Neural progenitor cell (in vitro differentiated cells): ENCODE measurements at regions not wholly inside any gene's neighbourhood (a gene's known extent, or its start where the extent isn't known, plus 50 kb on each side); places are given as distances from the start of the nearest gene placed in this dataset.

Source experiments
- EZH2 ChIP-seq: fragments of 200-600 bp; sonication (generic); IDR thresholded peaks from 2 replicates; pipeline ENCODE4 v1.6.1; 2017; ENCODE audit warnings: antibody characterized with exemption, mild to moderate bottlenecking, moderate library complexity
- EZH2phosphoT487 ChIP-seq: fragments of 200-600 bp; sonication (generic); IDR thresholded peaks from 2 replicates; pipeline ENCODE4 v1.6.1; 2017; ENCODE audit warnings: antibody characterized with exemption
- TF ChIP-seq, protein P1 (sequence below): fragments of 200-600 bp; sonication (generic); IDR thresholded peaks from 2 replicates; pipeline ENCODE4 v1.5.1; 2017; ENCODE audit warnings: antibody characterized with exemption, mild to moderate bottlenecking

DNA sequence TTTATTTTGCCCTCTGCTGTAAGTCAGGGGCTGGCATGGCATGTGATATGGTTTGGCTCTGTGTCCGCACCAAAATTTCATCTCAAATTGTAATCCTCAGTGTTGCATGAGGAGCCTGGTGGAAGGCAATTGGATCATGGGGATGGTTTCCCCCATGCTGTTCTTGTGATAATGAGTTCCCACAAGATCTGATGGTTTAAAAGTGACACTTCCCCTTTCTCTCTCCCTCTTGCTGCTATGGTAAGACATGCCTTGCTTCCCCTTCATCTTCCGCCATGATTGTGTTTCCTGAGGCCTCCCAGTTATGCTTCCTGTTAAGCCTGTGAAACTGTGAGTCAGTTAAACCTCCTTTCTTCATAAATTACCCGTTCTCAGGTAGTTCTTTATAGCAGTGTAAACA lies 72.0 kb upstream of the MSX1 start:
- TF ChIP-seq, protein P1, sequence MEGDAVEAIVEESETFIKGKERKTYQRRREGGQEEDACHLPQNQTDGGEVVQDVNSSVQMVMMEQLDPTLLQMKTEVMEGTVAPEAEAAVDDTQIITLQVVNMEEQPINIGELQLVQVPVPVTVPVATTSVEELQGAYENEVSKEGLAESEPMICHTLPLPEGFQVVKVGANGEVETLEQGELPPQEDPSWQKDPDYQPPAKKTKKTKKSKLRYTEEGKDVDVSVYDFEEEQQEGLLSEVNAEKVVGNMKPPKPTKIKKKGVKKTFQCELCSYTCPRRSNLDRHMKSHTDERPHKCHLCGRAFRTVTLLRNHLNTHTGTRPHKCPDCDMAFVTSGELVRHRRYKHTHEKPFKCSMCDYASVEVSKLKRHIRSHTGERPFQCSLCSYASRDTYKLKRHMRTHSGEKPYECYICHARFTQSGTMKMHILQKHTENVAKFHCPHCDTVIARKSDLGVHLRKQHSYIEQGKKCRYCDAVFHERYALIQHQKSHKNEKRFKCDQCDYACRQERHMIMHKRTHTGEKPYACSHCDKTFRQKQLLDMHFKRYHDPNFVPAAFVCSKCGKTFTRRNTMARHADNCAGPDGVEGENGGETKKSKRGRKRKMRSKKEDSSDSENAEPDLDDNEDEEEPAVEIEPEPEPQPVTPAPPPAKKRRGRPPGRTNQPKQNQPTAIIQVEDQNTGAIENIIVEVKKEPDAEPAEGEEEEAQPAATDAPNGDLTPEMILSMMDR, result no peak
- TF ChIP-seq EZH2 (no peak), EZH2phosphoT487 (no peak)
